Stimulated activated effector memory CD8-positive, alpha-beta T cell treated with anti-CD3 and anti-CD28 coated beads, Interleukin-12 subunit alpha, Interleukin-12 subunit beta, amount 100 ng/mL, for 72 hours (primary cell): ENCODE measurements at regions not wholly inside any gene's neighbourhood (a gene's known extent, or its start where the extent isn't known, plus 50 kb on each side); places are given as distances from the start of the nearest gene placed in this dataset.

Experiments
- ATAC-seq: fragments of 150-1000 bp; cut with Tn5 transposase; 2 replicates; pipeline ENCODE4 v1.10.0; 2021
- DNase-seq, 2 donors: peaks; one replicate each; pipeline ENCODE4 v3.0.0; 2021 to 2022; ENCODE audit warnings: low spot score in 2 of 2
- H3K27ac Mint-ChIP-seq: one replicate; pipeline ENCODE4 v1.8.0; 2022; ENCODE audit warnings: mild to moderate bottlenecking, mixed read lengths
- H3K36me3 Mint-ChIP-seq: one replicate; pipeline ENCODE4 v1.8.0; 2022; ENCODE audit warnings: mild to moderate bottlenecking, mixed read lengths
- H3K4me1 Mint-ChIP-seq: one replicate; pipeline ENCODE4 v1.8.0; 2022; ENCODE audit warnings: mixed read lengths
- H3K4me3 Mint-ChIP-seq: one replicate; pipeline ENCODE4 v1.8.0; 2022; ENCODE audit warnings: mild to moderate bottlenecking, mixed read lengths
- H3K9me3 Mint-ChIP-seq: one replicate; pipeline ENCODE4 v1.8.0; 2022; ENCODE audit warnings: mixed read lengths

GRCh38 chr1:243903041-243903440 is 53.0 kb upstream of the AKT3 start:
- Mint-ChIP-seq H3K27ac (no peak overlapping the region), H3K4me3 (no peak overlapping the region), H3K4me1 (no peaks in the 10 kb centered on the region), H3K36me3 (no peaks in the 10 kb centered on the region), H3K9me3 (no peaks in the 10 kb centered on the region)
- no peak for DNase-seq
- no peak for ATAC-seq

- ATAC-seq (no peak), DNase-seq (no peak)
- Mint-ChIP-seq H3K4me1 (no peaks in the 10 kb centered on the region), H3K36me3 (no peaks in the 10 kb centered on the region), H3K9me3 (no peaks in the 10 kb centered on the region), H3K27ac (no peak overlapping the region), H3K4me3 (no peak overlapping the region)
Measured at GRCh38 chr1:243902100-243902499, 52.1 kb upstream of the AKT3 start.
